ENCODE measurements at regions not wholly inside any gene's neighbourhood (a gene's known extent, or its start where the extent isn't known, plus 50 kb on each side); places are given as distances from the start of the nearest gene placed in this dataset.
"Not testable (repeated sequence)": the region's sequence is repeated elsewhere in the genome, so short reads cannot be mapped to it uniquely, and the experiment has no call there.

DNA sequence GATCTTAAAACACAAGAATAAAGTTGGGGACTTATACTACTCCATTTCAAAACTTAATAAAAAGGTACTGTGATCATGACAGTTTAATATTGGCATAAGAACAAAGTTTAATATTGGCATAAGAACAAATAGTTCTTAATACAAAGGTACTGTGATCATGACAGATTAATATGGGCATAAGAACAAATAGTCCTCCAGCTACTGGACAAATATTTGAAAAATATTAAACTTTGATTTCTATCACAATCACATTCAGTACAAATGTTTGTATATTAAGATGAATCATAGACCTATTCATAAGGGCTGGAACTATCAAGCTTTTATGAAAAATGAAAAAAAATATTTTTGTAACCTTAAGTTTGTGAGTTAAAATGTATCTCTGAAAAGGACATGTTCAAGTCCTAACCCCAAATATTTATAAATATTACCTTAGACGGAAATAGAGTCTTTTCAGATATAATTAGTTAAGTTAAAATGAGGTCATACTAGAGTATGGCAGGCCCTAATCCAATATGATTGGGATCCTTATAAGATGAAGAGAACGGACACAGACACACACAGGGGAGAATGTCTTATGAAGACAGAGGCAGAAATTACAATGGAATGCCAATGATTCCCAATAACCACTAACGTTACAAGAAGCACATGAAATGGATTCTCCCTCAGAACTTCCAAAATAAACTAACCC is 79.1 kb upstream of the RGS1 start:
- Histone ChIP-seq H3K4me1 (no peaks in the 10 kb centered on the region), H3K4me3 (no peak overlapping the region)
- intact Hi-C loops (cut with DNase I) = no loop called here

DNA sequence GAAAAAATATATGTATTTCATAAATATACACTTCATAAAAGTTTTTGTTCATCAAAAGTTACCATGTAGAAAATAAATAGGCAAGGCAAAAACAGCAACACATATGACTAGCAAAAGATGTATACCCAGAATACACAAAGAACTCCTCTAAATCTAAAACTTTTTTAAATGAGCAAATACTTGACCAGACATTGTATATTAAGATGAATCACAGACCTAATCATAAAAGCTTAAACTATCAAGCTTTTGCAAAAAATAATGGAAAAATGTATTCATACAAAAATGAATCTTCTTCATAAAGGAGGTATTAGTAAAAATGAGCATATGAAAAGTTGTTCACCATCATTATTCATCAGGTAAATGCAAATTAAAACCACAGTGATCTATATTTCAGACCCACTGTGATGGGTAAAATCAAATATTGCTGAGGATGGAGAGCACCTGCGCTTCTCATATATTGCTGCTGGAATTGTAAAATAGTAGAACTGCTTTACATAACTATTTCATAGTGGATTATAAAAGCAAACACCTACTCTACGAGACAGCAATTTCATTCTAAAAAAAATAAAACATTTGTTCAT is 78.3 kb upstream of the RGS1 start:
- no peaks in the 10 kb centered on the region for H3K27me3 ChIP-seq
- H3K4me1 ChIP-seq = no peaks in the 10 kb centered on the region
- no peak for ATAC-seq
- 88 to 95% methylated on average over 2 of the region's 2 CpGs for WGBS, 2 donors
- no peak overlapping the region for H3K27ac ChIP-seq
- intact Hi-C loops (cut with DNase I) = no loop called here
- H3K4me3 ChIP-seq = no peak overlapping the region
- TF ChIP-seq, protein P1, sequence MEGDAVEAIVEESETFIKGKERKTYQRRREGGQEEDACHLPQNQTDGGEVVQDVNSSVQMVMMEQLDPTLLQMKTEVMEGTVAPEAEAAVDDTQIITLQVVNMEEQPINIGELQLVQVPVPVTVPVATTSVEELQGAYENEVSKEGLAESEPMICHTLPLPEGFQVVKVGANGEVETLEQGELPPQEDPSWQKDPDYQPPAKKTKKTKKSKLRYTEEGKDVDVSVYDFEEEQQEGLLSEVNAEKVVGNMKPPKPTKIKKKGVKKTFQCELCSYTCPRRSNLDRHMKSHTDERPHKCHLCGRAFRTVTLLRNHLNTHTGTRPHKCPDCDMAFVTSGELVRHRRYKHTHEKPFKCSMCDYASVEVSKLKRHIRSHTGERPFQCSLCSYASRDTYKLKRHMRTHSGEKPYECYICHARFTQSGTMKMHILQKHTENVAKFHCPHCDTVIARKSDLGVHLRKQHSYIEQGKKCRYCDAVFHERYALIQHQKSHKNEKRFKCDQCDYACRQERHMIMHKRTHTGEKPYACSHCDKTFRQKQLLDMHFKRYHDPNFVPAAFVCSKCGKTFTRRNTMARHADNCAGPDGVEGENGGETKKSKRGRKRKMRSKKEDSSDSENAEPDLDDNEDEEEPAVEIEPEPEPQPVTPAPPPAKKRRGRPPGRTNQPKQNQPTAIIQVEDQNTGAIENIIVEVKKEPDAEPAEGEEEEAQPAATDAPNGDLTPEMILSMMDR (IDR thresholded peaks at IDR 0.05) = no peak
- peaks cover 0 to 3% (median 0%) of the 10 kb centered on the region in 11 donors for H3K9me3 ChIP-seq
- DNase-seq = no peak
- H3K36me3 ChIP-seq = no peaks in the 10 kb centered on the region

More for the DNA sequence above, 79.1 kb upstream of the RGS1 start:
- no peaks in the 10 kb centered on the region for H3K36me3 ChIP-seq
- no peaks in the 10 kb centered on the region for H3K27me3 ChIP-seq
- 80 to 91% methylated on average over 3 of the region's 3 CpGs for WGBS, 2 donors
- H3K9me3 ChIP-seq = peaks cover 0 to 3% (median 0%) of the 10 kb centered on the region in 11 donors
- TF ChIP-seq, protein P1 (IDR thresholded peaks at IDR 0.05) = no peak
- no peak for DNase-seq
- ATAC-seq = no peak
- no peak overlapping the region for H3K27ac ChIP-seq

DNA sequence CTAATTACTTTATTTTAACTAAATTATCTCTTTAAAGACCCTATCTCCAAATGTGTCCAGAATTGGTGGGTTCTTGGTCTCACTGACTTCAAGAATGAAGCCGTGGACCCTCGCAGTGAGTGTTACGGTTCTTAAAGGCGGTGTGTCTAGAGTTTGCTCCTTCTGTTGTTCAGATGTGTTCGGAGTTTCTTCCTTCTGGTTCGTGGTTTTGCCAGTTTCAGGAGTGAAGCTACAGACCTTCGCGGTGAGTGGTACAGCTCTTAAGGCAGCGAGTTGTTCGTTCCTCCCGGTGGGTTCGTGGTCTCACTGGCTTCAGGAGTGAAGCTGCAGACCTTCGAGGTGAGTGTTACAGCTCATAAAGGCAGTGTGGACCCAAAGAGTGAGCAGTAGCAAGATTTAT is 77.5 kb upstream of the RGS1 start:
- H3K36me3 ChIP-seq; intact Hi-C loops (cut with DNase I); H3K27ac ChIP-seq; H3K4me1 ChIP-seq; ATAC-seq; H3K9me3 ChIP-seq; DNase-seq; H3K27me3 ChIP-seq; H3K4me3 ChIP-seq: not testable (repeated sequence)
- WGBS, 2 donors = 96% methylated on average over 13 of the region's 13 CpGs

DNA sequence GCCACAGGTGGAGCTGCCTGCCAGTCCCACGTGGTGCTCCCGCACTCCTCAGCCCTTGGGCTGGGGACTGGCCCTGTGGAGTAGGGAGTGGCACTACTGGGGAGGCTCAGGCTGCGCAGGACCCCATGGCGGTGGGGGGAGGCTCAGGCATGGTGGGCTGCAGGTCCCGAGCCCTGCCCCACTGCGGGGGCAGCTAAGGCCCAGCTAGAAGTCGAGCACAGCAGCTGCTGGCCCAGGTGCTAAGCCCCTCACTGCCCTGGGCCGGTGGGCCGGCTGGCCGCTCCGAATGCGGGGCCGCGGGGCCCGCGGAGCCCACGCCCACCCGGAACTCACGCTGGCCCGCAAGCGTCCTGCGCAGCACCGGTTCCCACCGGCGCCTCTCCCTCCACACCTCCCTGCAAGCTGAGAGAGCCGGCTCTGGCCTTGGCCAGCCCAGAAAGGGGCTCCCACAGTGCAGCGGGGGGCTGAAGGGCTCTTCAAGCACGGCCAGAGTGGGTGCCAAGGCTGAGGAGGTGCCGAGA is 76.5 kb upstream of the RGS1 start:
- H3K27me3 ChIP-seq; H3K4me3 ChIP-seq; H3K9me3 ChIP-seq; H3K27ac ChIP-seq; DNase-seq; H3K4me1 ChIP-seq; intact Hi-C loops (cut with DNase I); H3K36me3 ChIP-seq: not testable (repeated sequence)
- WGBS, 2 donors = 94 to 96% methylated on average over 29 of the region's 29 CpGs
- ATAC-seq = peak in 1 of 8 donors; percentile 28

DNA sequence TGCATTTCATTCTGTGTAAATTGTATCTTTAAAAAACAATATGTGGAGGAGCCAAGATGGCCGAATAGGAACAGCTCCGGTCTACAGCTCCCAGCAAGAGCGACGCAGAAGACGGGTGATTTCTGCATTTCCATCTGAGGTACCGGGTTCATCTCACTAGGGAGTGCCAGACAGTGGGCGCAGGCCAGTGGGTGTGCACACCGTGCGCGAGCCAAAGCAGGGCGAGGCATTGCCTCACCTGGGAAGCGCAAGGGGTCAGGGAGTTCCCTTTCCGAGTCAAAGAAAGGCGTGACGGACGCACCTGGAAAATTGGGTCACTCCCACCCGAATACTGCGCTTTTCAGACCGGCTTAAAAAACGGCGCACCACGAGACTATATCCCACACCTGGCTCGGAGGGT is 75.0 kb upstream of the RGS1 start:
- H3K27ac ChIP-seq; intact Hi-C loops (cut with DNase I); H3K4me1 ChIP-seq; H3K27me3 ChIP-seq; H3K4me3 ChIP-seq; ATAC-seq; H3K36me3 ChIP-seq; H3K9me3 ChIP-seq; DNase-seq: not testable (repeated sequence)
- 92 to 98% methylated on average over 11 to 18 of the region's 23 CpGs for WGBS, 2 donors

DNA sequence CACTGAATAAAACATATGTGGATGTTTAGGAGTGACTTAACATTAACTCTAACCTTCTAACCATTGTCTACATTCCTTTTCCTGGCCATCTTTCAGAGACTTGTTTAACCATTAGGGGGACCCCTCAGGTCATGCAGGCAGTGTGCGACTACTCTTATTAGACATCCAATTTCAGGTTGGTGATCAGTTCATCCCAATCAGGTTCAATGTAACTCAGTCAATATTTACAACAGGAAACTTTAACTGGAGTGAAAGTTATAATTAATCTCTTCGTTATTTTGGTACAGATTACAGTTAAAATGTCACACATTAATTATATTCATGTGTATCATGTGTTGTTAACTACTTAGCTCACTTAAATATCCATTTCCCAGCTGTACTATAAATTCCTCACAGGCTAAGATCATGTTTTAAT is 68.8 kb upstream of the RGS1 start:
- WGBS, 2 donors = 64 to 66% methylated on average over 2 of the region's 2 CpGs
- DNase-seq = no peak
- Histone ChIP-seq H3K27ac (no peak overlapping the region), H3K4me3 (no peak overlapping the region), H3K9me3 (no peaks in the 10 kb centered on the region), H3K36me3 (no peaks in the 10 kb centered on the region), H3K27me3 (no peaks in the 10 kb centered on the region), H3K4me1 (no peaks in the 10 kb centered on the region)
- TF ChIP-seq, protein P1 (IDR thresholded peaks at IDR 0.05) = peak in 7 of 9 donors; percentile 13 to 46 (median 33)
- ATAC-seq = peak in 1 of 8 donors; percentile 24
- intact Hi-C loops (cut with DNase I) = no loop called here

Data from heart right ventricle (tissue), 16 donors.